ENCODE measurements at regions not wholly inside any gene's neighbourhood (a gene's known extent, or its start where the extent isn't known, plus 50 kb on each side); places are given as distances from the start of the nearest gene placed in this dataset.
"Not testable (repeated sequence)": the region's sequence is repeated elsewhere in the genome, so short reads cannot be mapped to it uniquely, and the experiment has no call there.

DNA sequence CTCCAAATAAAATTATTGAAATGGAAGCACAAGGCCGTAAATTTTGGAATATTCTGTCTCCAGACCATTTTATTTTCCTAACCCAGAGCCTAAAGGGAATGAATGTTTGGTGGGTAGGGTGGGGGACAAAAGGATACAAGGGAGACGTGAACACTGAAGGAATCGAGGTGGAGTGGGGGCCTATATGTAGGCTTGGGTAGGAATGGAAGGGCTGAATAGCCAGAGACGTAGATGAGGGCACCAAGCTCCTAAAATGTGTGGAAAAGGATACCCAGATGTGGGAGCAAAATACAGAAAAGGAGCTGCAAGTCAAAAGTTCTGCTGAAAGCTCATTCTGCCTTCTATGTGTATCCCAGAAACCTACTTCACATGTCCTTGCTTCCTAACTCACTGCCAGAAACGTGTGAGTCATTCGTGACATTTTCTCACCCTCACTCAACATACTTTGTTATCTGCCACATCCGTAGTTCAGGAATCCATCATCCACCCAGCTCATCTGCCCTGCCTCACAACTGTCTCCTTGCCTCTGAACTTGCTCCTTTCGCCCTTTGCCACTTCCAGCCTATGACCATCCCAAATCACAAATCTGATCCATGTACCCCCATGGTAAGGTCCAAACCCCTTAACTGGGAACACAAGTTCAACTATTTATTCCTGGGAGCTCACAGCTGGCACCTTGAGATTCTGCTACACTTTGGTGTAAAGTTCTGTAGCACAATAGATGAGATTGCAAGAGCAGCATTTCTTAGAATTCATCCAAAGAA, 84.1 kb upstream of the PRDX6 start:
- Histone ChIP-seq H3K36me3 (peaks cover 0 to 3% (median 0%) of the 10 kb centered on the region in 4 donors), H3K4me3 (no peak overlapping the region), H3K27ac (replicated peaks in 1 of 4) (no peak overlapping the region), H3K9me3 (no peaks in the 10 kb centered on the region), H3K27me3 (no peaks in the 10 kb centered on the region), H3K4me1 (peaks cover 7 to 15% (median 7%) of the 10 kb centered on the region in 4 donors)
- TF ChIP-seq, protein P1, sequence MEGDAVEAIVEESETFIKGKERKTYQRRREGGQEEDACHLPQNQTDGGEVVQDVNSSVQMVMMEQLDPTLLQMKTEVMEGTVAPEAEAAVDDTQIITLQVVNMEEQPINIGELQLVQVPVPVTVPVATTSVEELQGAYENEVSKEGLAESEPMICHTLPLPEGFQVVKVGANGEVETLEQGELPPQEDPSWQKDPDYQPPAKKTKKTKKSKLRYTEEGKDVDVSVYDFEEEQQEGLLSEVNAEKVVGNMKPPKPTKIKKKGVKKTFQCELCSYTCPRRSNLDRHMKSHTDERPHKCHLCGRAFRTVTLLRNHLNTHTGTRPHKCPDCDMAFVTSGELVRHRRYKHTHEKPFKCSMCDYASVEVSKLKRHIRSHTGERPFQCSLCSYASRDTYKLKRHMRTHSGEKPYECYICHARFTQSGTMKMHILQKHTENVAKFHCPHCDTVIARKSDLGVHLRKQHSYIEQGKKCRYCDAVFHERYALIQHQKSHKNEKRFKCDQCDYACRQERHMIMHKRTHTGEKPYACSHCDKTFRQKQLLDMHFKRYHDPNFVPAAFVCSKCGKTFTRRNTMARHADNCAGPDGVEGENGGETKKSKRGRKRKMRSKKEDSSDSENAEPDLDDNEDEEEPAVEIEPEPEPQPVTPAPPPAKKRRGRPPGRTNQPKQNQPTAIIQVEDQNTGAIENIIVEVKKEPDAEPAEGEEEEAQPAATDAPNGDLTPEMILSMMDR (IDR thresholded peaks at IDR 0.05), result no peak
- TF ChIP-seq POLR2AphosphoS5 (IDR thresholded peaks at IDR 0.05), result no peak
- no peak for TF ChIP-seq EP300 (IDR thresholded peaks at IDR 0.05)
- TF ChIP-seq POLR2A (IDR thresholded peaks at IDR 0.05; ENCODE audit: low read depth), result no peak
- intact Hi-C loops (cut with DNase I), result no loop called here
- 50% methylated on average over 8 of the region's 8 CpGs for WGBS
- DNase-seq (ENCODE audit: extremely low spot score), result no peak

DNA sequence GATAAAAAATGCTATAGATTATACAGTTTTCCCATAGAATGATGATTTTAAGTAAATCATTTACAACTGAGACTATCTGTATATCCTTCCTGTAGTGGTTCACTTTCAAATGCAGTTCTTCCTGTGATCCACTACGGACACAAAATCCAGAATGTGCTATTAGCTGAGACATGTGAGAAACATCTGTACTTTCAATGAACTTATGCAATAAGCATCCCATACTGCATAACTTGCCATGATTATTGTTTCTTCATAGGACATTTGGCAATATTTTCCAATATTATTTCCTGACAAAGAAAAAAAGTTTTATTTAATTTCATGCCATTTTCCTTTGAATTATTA, 83.5 kb upstream of the PRDX6 start:
- intact Hi-C loops (cut with DNase I), result no loop called here
- WGBS, result 57% methylated on average over 1 of the region's 1 CpG
- H3K4me1 ChIP-seq, result peaks cover 7 to 15% (median 7%) of the 10 kb centered on the region in 4 donors
- H3K27ac ChIP-seq (replicated peaks in 1 of 4), result no peak overlapping the region
- H3K27me3 ChIP-seq, result no peaks in the 10 kb centered on the region
- TF ChIP-seq, protein P1 (IDR thresholded peaks at IDR 0.05), result no peak
- TF ChIP-seq POLR2AphosphoS5 (IDR thresholded peaks at IDR 0.05), result no peak
- TF ChIP-seq POLR2A (IDR thresholded peaks at IDR 0.05; ENCODE audit: low read depth), result no peak
- no peak for TF ChIP-seq EP300 (IDR thresholded peaks at IDR 0.05)
- H3K4me3 ChIP-seq, result no peak overlapping the region
- no peak for DNase-seq (ENCODE audit: extremely low spot score)
- H3K9me3 ChIP-seq, result no peaks in the 10 kb centered on the region
- H3K36me3 ChIP-seq, result no peaks in the 10 kb centered on the region

DNA sequence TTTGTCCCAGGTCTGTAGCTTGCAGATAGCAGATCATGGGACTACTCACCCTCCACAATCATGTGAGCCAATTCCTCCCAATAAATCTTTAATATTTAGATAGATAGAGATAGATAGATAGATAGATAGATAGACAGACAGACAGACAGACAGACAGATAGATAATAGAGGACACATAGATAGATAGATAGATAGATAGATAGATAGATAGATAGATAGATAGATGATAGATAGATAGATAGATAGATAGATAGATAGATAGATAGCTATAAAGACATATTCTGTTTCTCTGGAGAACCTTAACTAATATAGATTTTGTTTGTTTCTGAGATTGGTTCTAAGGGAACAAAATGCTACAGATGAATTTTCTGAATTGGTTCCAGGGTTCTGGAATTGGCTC, 82.3 kb upstream of the PRDX6 start:
- H3K27me3 ChIP-seq; DNase-seq (ENCODE audit: extremely low spot score); intact Hi-C loops (cut with DNase I); H3K9me3 ChIP-seq; H3K36me3 ChIP-seq; H3K4me3 ChIP-seq; H3K27ac ChIP-seq (replicated peaks in 1 of 4): not testable (repeated sequence)
- H3K4me1 ChIP-seq, result peaks cover 7 to 15% (median 7%) of the 10 kb centered on the region in 4 donors

DNA sequence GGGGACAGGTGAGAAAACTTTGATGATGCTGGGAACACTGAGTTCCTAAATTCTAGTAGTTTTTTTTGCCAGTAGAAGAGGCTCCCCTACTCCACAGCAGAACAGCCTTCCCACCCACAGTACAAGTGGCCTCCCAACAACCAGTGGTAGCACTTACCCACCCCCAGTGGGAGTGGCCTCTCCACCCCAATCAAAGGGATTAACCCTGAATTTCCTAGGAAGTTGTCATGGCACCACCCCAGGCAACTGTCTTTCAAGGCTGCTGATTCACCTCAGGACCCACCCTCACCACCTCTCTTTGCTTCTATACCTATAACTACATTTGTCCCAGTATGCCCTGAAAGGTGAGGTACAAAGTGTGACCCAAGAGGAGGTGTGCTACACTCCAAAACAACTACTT, 81.4 kb upstream of the PRDX6 start:
- Histone ChIP-seq H3K4me1 (peaks cover 7 to 15% (median 7%) of the 10 kb centered on the region in 4 donors), H3K27ac (replicated peaks in 1 of 4) (no peak overlapping the region), H3K36me3 (no peaks in the 10 kb centered on the region), H3K4me3 (no peak overlapping the region), H3K9me3 (no peaks in the 10 kb centered on the region), H3K27me3 (no peaks in the 10 kb centered on the region)
- TF ChIP-seq POLR2AphosphoS5 (IDR thresholded peaks at IDR 0.05), result no peak
- TF ChIP-seq POLR2A (IDR thresholded peaks at IDR 0.05; ENCODE audit: low read depth), result no peak
- TF ChIP-seq EP300 (IDR thresholded peaks at IDR 0.05), result no peak
- TF ChIP-seq, protein P1 (IDR thresholded peaks at IDR 0.05), result no peak
- DNase-seq (ENCODE audit: extremely low spot score), result no peak
- intact Hi-C loops (cut with DNase I), result no loop called here

DNA sequence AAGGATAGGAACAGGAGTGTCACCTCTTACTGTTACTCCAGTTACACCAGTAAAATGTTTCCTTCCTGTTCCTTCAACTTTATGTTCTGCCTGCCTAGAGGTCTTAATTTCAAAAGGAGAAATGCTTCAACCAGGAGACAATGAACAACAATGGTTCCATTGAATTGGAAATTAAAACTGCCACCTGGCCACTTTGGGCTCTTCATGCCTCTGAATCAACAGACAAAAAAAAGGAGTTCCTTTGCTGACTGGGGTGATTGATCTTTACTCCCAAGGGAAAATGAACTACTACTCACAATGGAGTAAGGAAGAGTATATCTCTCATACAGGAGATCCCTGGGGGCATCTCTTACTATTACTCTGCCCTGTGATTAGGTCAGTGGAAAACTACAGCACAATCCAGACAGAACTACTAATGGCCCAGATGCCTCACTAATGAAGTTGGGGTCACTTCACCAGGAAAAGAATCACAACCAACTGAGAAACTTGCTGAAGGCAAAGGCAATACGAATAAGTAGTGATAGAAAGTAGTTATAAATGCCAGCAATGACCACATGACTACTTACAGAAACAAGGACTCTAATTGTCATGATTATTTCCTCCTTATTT, 76.6 kb upstream of the PRDX6 start:
- Histone ChIP-seq H3K9me3 (no peaks in the 10 kb centered on the region), H3K27me3 (no peaks in the 10 kb centered on the region), H3K27ac (replicated peaks in 1 of 4) (no peak overlapping the region), H3K4me1 (peaks cover 0 to 13% (median 10%) of the 10 kb centered on the region in 4 donors), H3K36me3 (no peaks in the 10 kb centered on the region), H3K4me3 (no peak overlapping the region)
- 79% methylated on average over 1 of the region's 1 CpG for WGBS
- no peak for DNase-seq (ENCODE audit: extremely low spot score)
- intact Hi-C loops (cut with DNase I), result no loop called here
- TF ChIP-seq, protein P1 (IDR thresholded peaks at IDR 0.05), result no peak
- TF ChIP-seq POLR2AphosphoS5 (IDR thresholded peaks at IDR 0.05), result no peak
- TF ChIP-seq EP300 (IDR thresholded peaks at IDR 0.05), result no peak
- TF ChIP-seq POLR2A (IDR thresholded peaks at IDR 0.05; ENCODE audit: low read depth), result no peak
